Gastrocnemius medialis (tissue), 4 donors: ENCODE measurements at regions not wholly inside any gene's neighbourhood (a gene's known extent, or its start where the extent isn't known, plus 50 kb on each side); places are given as distances from the start of the nearest gene placed in this dataset.
"Not testable (repeated sequence)": the region's sequence is repeated elsewhere in the genome, so short reads cannot be mapped to it uniquely, and the experiment has no call there.

Experiments used
- ATAC-seq, 2 donors: fragments of 150-250 bp; one replicate each; pipeline ENCODE4 v1.9.1; 2016
- DNase-seq, 2 donors: peaks; one replicate each; pipeline ENCODE4 v3.0.0-alpha.2; 2019
- H3K27ac ChIP-seq, 4 donors: fragments of 200-600 bp; sonication (generic); 1 replicate in 1 of 4; 2 replicates in 3 of 4; pipeline ENCODE4 v1.5.1; 2016 to 2018; ENCODE audit warnings: mild to moderate bottlenecking in 2 of 4, moderate library complexity in 1 of 4
- H3K27me3 ChIP-seq, 3 donors: fragments of 200-600 bp; sonication (generic) in 2 of 3; 1 replicate in 1 of 3; 2 replicates in 2 of 3; pipeline versions ENCODE4 v1.5.1 to v1.6.0; 2016 to 2019; ENCODE audit warnings: mild to moderate bottlenecking in 1 of 3, moderate library complexity in 1 of 3
- H3K36me3 ChIP-seq, 2 donors: fragments of 200-600 bp; sonication (generic) in 1 of 2; one replicate each; pipeline ENCODE4 v1.5.1; 2017 to 2018
- H3K4me1 ChIP-seq, 2 donors: fragments of 200-600 bp; sonication (generic) in 1 of 2; one replicate each; pipeline ENCODE4 v1.5.1; 2016 to 2017; ENCODE audit warnings: mild to moderate bottlenecking in 2 of 2
- H3K4me3 ChIP-seq, 4 donors: fragments of 200-600 bp; sonication (generic) in 3 of 4; 1 replicate in 1 of 4; 2 replicates in 3 of 4; pipeline ENCODE4 v1.5.1; 2016 to 2019; ENCODE audit warnings: mild to moderate bottlenecking in 2 of 4
- H3K9me3 ChIP-seq, 3 donors: fragments of 200-600 bp; sonication (generic) in 2 of 3; 1 replicate in 1 of 3; 2 replicates in 2 of 3; pipeline ENCODE4 v1.5.1; 2016 to 2019
- POLR2A ChIP-seq, 2 donors: fragments of 450-650 bp; IDR thresholded peaks; one replicate each; pipeline ENCODE4 v1.6.1; 2017; ENCODE audit warnings: antibody characterized with exemption in 2 of 2, mild to moderate bottlenecking in 2 of 2, moderate library complexity in 2 of 2
- in situ Hi-C, 4 donors: fragments of 200-750 bp; cut with MboI; loops; one replicate each; pipeline versions ENCODE4 v1.15.0 to v1.8.0; 2017; ENCODE audit warnings: low sequenced_read_pairs in 4 of 4
- intact Hi-C: fragments of 100-400 bp; cut with DNase I; formaldehyde crosslinking; loops from one replicate; pipeline ENCODE4 v1.15.1; 2023; ENCODE audit warnings: low total_unique reads
- TF ChIP-seq, protein P1 (sequence below), 5 experiments: fragments of 450-650 bp in 3 of 5; fragments of 200-600 bp in 2 of 5; sonication (generic) in 2 of 5; IDR thresholded peaks in 4 of 5; conservative IDR thresholded peaks in 1 of 5; 1 replicate in 4 of 5; 2 replicates in 1 of 5; pipeline ENCODE4 v1.5.1; 2016 to 2019; ENCODE audit warnings: antibody characterized with exemption in 5 of 5, mild to moderate bottlenecking in 3 of 5, moderate library complexity in 3 of 5

DNA sequence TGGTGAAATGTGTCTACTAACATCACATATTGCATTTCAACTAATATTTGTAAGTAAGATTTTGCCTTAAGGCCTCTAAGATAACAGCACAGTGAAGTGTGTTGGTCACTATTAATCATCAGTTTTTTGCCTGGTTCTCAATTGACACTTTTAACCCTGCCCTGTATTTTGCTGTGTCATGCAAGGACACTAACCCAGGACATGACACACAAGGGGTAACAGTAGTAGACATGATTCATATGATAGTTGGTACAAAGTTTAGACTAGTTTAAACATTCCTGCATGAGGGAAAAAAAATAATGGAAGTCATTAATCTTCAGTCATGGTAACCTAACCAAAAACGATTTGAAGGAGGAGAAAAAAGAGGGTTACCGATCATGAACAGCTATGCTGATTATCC lies 207.0 kb downstream of the DEPDC1B start:
- no peaks in the 10 kb centered on the region for H3K27me3 ChIP-seq
- H3K27ac ChIP-seq: no peak overlapping the region
- no peak for DNase-seq
- no peaks in the 10 kb centered on the region for H3K9me3 ChIP-seq
- no peaks in the 10 kb centered on the region for H3K36me3 ChIP-seq
- H3K4me3 ChIP-seq: no peak overlapping the region
- in situ Hi-C loops (no loop called here), intact Hi-C loops (no loop called here)
- no peaks in the 10 kb centered on the region for H3K4me1 ChIP-seq
- TF ChIP-seq POLR2A (IDR thresholded peaks at IDR 0.05): no peak
- no peak for ATAC-seq

DNA sequence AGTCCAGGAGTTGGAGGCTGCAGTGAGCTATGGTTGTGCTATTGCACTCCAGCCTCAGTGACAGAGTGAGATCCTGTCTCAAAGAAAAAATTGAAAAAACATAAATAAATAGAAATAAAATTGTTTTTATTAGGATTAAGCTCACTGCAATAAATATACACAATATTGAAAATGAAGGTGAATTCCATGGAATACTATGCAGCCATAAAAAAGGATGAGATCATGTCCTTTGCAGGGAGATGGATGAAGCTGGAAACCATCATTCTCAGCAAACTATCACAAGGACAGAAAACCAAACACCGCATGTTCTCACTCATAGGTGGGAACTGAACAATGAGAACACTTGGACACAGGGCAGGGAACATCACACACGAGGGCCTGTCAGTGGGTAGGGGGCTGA lies 207.6 kb downstream of the DEPDC1B start:
- H3K27me3 ChIP-seq, intact Hi-C loops, H3K4me3 ChIP-seq, H3K4me1 ChIP-seq, H3K36me3 ChIP-seq, H3K9me3 ChIP-seq, in situ Hi-C loops, DNase-seq, H3K27ac ChIP-seq, ATAC-seq: not testable (repeated sequence)

DNA sequence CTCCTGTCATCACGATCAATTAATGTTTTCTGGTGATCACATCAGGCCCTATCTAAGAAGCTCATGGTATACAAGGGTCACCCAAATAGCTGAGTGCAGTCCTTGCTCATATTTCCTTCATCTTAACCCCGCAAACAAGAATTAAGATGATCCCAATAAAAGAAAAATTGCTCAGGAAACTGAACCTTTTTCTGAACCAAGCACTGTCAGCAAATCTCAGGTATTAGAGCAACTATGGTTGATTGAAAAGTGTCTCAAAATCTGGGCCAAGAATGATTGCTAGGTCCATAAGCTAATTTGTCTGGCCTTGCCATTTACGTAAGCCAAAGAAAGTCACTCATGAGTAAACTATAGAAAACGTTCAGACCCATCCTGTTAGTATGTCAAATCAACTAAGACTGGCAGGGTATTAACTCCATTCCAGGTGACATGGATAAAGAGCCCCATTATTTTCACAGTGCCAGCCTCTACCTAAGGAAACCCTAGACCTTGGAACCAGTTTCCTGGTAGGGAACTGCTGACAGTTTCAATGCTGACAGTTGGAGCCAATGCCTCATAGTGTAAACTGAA lies 209.3 kb downstream of the DEPDC1B start:
- ATAC-seq (no peak), DNase-seq (no peak)
- no peaks in the 10 kb centered on the region for H3K27me3 ChIP-seq
- no peaks in the 10 kb centered on the region for H3K4me1 ChIP-seq
- no peaks in the 10 kb centered on the region for H3K9me3 ChIP-seq
- no peaks in the 10 kb centered on the region for H3K36me3 ChIP-seq
- no peak overlapping the region for H3K4me3 ChIP-seq
- in situ Hi-C loops: no loop called here
- no peak overlapping the region for H3K27ac ChIP-seq
- intact Hi-C loops: no loop called here
- TF ChIP-seq, protein P1, sequence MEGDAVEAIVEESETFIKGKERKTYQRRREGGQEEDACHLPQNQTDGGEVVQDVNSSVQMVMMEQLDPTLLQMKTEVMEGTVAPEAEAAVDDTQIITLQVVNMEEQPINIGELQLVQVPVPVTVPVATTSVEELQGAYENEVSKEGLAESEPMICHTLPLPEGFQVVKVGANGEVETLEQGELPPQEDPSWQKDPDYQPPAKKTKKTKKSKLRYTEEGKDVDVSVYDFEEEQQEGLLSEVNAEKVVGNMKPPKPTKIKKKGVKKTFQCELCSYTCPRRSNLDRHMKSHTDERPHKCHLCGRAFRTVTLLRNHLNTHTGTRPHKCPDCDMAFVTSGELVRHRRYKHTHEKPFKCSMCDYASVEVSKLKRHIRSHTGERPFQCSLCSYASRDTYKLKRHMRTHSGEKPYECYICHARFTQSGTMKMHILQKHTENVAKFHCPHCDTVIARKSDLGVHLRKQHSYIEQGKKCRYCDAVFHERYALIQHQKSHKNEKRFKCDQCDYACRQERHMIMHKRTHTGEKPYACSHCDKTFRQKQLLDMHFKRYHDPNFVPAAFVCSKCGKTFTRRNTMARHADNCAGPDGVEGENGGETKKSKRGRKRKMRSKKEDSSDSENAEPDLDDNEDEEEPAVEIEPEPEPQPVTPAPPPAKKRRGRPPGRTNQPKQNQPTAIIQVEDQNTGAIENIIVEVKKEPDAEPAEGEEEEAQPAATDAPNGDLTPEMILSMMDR (IDR thresholded peaks at IDR 0.05 in 4 of 5, conservative IDR thresholded peaks at IDR 0.05 in 1 of 5): no peak
- no peak for TF ChIP-seq POLR2A (IDR thresholded peaks at IDR 0.05)

DNA sequence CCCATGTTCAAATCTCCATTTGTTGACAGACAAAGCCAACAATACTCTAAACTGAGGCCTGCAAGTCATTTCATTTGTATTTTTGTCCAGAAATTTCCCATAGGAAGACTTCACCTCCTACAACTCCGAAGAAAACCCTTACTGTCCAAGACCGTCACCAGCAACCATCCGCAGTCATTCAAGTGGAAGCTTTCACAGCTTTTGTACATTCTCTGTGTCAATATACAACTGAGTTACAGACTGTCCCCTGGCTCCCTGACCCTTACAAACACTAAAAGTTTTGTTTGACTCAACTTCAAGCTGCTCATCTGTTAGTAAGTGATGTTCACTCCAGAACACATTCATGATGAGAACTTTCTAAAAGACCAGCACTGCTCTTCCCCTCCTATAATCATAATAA lies 210.1 kb downstream of the DEPDC1B start:
- DNase-seq (no peak), ATAC-seq (no peak)
- Histone ChIP-seq H3K9me3 (no peaks in the 10 kb centered on the region), H3K4me3 (no peak overlapping the region), H3K36me3 (no peaks in the 10 kb centered on the region), H3K4me1 (no peaks in the 10 kb centered on the region), H3K27ac (no peak overlapping the region), H3K27me3 (no peaks in the 10 kb centered on the region)
- intact Hi-C loops (no loop called here), in situ Hi-C loops (no loop called here)
- TF ChIP-seq, protein P1 (IDR thresholded peaks at IDR 0.05 in 4 of 5, conservative IDR thresholded peaks at IDR 0.05 in 1 of 5): no peak
- no peak for TF ChIP-seq POLR2A (IDR thresholded peaks at IDR 0.05)

DNA sequence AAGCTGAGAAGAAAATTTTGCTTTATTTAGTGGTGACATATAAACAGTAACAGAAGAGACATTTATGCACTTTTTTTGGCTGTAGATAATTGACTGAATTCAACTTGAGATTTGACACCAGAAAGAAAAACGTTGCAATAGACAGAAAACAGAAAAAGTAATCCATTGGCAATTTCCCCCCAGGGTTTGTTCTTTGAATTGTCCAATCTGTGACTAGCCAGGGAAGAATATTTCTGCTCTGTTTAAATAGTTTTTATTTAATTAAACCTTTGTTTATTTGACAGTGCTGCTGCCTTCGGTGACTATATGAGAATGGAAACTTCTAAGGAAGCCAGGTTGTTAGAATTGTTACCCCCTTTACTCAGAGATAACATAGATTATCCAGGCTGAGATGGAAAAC lies 210.6 kb downstream of the DEPDC1B start:
- Histone ChIP-seq H3K4me3 (no peak overlapping the region), H3K4me1 (no peaks in the 10 kb centered on the region), H3K27me3 (no peaks in the 10 kb centered on the region), H3K36me3 (no peaks in the 10 kb centered on the region), H3K9me3 (no peaks in the 10 kb centered on the region), H3K27ac (no peak overlapping the region)
- TF ChIP-seq, protein P1 (IDR thresholded peaks at IDR 0.05 in 4 of 5, conservative IDR thresholded peaks at IDR 0.05 in 1 of 5): no peak
- TF ChIP-seq POLR2A (IDR thresholded peaks at IDR 0.05): no peak
- DNase-seq: no peak
- intact Hi-C loops: no loop called here
- no peak for ATAC-seq
- in situ Hi-C loops: no loop called here

DNA sequence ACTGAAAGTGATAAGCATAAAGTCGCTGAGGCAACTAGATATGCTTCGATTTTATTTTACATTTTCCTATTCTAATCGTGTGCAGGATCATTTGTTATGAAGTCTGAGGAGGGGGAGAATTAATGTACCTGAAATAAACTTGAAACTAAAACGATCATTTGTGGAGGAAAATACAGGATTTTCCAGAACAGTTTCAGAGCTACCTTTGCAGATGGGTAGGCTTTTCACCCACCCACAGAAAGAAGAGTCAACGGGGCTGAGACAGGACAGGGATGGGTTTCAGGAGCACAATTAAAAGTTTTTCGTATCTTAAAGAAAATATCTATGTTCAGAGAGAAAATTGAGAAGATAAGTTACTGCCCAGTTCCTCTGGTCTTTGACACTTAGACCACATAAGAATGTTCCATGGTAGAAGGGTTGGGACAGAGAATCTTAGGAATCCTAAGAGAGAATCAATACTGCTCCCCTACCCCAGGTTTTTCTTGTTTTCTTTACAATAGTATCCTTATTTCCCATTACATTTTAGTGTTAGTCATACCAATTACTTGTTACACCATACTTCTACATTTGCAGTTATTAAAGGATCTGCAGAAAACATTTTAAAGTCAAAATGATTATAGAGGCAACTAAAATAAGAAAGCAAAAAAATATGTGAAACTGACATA lies 211.4 kb downstream of the DEPDC1B start:
- no peak for DNase-seq
- no peaks in the 10 kb centered on the region for H3K36me3 ChIP-seq
- no peaks in the 10 kb centered on the region for H3K9me3 ChIP-seq
- TF ChIP-seq POLR2A (IDR thresholded peaks at IDR 0.05): no peak
- TF ChIP-seq, protein P1 (IDR thresholded peaks at IDR 0.05 in 4 of 5, conservative IDR thresholded peaks at IDR 0.05 in 1 of 5): no peak
- no peak overlapping the region for H3K4me3 ChIP-seq
- in situ Hi-C loops (no loop called here), intact Hi-C loops (no loop called here)
- no peaks in the 10 kb centered on the region for H3K4me1 ChIP-seq
- H3K27ac ChIP-seq: no peak overlapping the region
- no peak for ATAC-seq
- H3K27me3 ChIP-seq: no peaks in the 10 kb centered on the region
